Astrocyte of the cerebellum (primary cell): ENCODE measurements at regions not wholly inside any gene's neighbourhood (a gene's known extent, or its start where the extent isn't known, plus 50 kb on each side); places are given as distances from the start of the nearest gene placed in this dataset.
"Not testable (repeated sequence)": the region's sequence is repeated elsewhere in the genome, so short reads cannot be mapped to it uniquely, and the experiment has no call there.

Experiments used
- DNase-seq: peaks from one replicate; pipeline ENCODE4 v3.0.0-alpha.2; 2011; ENCODE audit warnings: low read depth
- H3K4me3 ChIP-seq: 2 replicates; pipeline ENCODE4 v1.5.1; 2011; ENCODE audit warnings: mild to moderate bottlenecking, low read depth, low read length, moderate library complexity
- CTCF ChIP-seq: IDR thresholded peaks from 2 replicates; pipeline ENCODE4 v1.5.1; 2012; ENCODE audit warnings: low read length, low read depth, moderate library complexity, mild to moderate bottlenecking; ENCODE audit errors: missing control alignments
- in situ Hi-C: cut with HindIII; loops from 2 replicates; pipeline ENCODE4 v1.10.0; 2017; ENCODE audit warnings: low sequenced_read_pairs

DNA sequence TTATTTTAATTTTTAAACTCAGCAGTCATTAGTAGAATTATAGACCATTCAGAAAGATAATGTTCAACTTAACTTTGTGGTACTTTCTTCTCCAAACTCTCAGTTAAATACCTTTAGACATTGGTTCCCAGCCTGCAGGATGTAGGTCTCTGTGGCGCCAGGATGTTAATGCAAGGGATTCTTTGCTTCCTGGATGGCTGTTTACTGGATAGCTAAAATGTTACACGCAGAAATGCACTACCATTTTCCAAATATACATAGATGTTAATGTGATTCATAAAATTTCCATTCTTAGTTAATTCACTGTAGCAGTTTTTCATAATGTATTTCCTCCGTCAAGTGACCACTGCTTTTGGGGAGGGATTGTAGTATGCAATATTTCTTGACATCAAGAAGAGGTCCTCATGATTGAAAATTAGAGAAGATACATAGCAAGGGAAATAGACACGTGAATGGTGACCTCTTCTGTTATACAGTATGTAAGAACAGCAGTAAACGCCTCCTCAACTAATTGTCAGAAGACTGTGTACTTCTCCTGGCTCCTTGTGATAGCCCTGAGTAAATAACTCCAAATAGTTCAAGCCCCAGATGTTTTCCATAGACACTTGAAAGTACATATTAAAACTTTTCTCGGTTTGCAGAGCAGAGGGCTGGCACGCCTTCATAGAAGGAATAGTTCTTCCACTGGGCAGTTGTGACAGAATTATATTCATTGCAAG is 128.8 kb downstream of the LCA5 start:
- in situ Hi-C loops, result no loop called here
- H3K4me3 ChIP-seq, result no peak overlapping the region
- no peak for DNase-seq
- TF ChIP-seq CTCF, result no peak

GRCh38 chr6:79404677-79405076 is 132.6 kb downstream of the LCA5 start:
- in situ Hi-C loops, result no loop called here
- no peak for TF ChIP-seq CTCF
- no peak for DNase-seq
- H3K4me3 ChIP-seq, result no peak overlapping the region

DNA sequence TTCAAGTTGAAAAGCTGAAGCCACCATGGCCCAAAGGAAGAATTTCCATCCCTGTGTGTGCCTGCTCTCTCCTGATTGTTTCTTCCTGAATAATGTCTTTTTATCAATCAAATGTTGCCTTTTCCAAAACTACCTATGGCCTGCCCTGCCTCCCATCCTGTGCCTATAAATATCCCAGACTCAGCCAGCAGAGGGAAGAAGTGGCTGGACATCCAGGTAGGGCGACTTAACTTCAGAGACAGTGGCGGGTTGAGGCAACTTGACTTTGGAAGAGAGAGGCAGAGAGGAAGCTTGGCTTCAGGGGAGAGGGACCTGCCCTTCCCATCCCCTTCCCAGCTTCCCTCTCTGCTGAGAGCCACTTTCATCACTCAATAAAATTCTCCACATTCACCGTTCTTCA is 133.0 kb downstream of the LCA5 start:
- no peak for DNase-seq

DNA sequence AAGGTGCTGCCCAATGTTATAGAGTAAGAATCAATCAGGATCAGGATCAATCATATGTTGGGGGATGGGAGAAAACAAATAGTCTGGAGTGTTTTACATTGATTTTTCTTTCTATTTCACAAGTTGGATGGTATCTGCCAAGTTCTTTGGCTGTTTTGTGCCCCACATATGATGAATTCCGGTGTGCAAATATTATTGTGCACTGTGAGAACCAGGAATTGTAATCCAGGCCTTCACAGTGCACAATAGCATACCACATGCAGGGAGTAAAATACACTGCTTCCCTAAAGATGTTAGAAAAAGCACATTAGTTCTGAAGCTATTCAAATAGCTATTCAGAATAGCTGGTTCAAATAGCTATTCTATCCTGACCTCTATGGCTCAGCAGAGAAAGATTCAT is 133.7 kb downstream of the LCA5 start:
- in situ Hi-C loops, result no loop called here
- no peak for TF ChIP-seq CTCF
- DNase-seq, result no peak
- H3K4me3 ChIP-seq, result no peak overlapping the region

More for the DNA sequence above, 133.0 kb downstream of the LCA5 start:
- H3K4me3 ChIP-seq, result no peak overlapping the region
- no peak for TF ChIP-seq CTCF
- in situ Hi-C loops, result no loop called here

GRCh38 chr6:79403086-79403485 is 134.1 kb downstream of the LCA5 start:
- TF ChIP-seq CTCF, result no peak
- in situ Hi-C loops, result no loop called here
- no peak for DNase-seq
- H3K4me3 ChIP-seq, result no peak overlapping the region

- no peak for DNase-seq
- H3K4me3 ChIP-seq, result no peak overlapping the region
- TF ChIP-seq CTCF, result no peak
- in situ Hi-C loops, result no loop called here
Measured at GRCh38 chr6:79399499-79399898, 137.7 kb downstream of the LCA5 start.

- DNase-seq, H3K4me3 ChIP-seq, in situ Hi-C loops: not testable (repeated sequence)
Measured at GRCh38 chr6:79398617-79399016, 138.6 kb downstream of the LCA5 start.
